GM12878 (cell line): ENCODE measurements at regions not wholly inside any gene's neighbourhood (a gene's known extent, or its start where the extent isn't known, plus 50 kb on each side); places are given as distances from the start of the nearest gene placed in this dataset.
A peak's percentile ranks its signal among the peaks of the same experiment; 100 is the strongest.

ENCODE experiments used
- ATAC-seq: fragments of 200-7000 bp; cut with Tn5 transposase; 3 replicates; pipeline ENCODE4 v1.9.1; 2020; ENCODE audit warnings: mild to moderate bottlenecking, moderate library complexity
- BruUV-seq: library from RNA; stranded (reverse); fragments of 400-500 nt; replicated peaks from 2 replicates; lab custom pipeline; 2021; lab: Mats Ljungman, UMichigan
- CTCF ChIA-PET: fragments of 300-600 bp; sonication (Branson Sonifier 250); formaldehyde crosslinking; extraction: SDS; loops from one replicate; lab custom pipeline; 2021; ENCODE audit warnings: inconsistent platforms; lab: Yijun Ruan, JAX
- POLR2A ChIA-PET: fragments of 350-600 bp; formaldehyde crosslinking; extraction: SDS; loops from one replicate; lab custom pipeline; 2021; ENCODE audit warnings: inconsistent platforms; lab: Charles Lee
- RAD21 ChIA-PET: fragments of 300-600 bp; sonication (Branson Sonifier 250); formaldehyde crosslinking; loops from one replicate; lab custom pipeline; 2023; ENCODE audit warnings: antibody characterized with exemption; ENCODE audit not compliant: unreplicated experiment; lab: Charles Lee
- SMC1A ChIA-PET: fragments of 300-600 bp; sonication (Branson Sonifier 250); formaldehyde crosslinking; loops from one replicate; lab custom pipeline; 2023; ENCODE audit not compliant: unreplicated experiment, uncharacterized antibody; lab: Charles Lee
- DNase-seq: peaks from one replicate; pipeline ENCODE4 v3.0.0-alpha.2; 2011; ENCODE audit warnings: low read depth, low spot score
- FAIRE-seq: peaks from 3 replicates; lab custom pipeline; 2011; peaks lifted over from hg19 to GRCh38; lab: Jason Lieb, UNC
- H2AFZ ChIP-seq: 2 replicates; pipeline ENCODE4 v1.6.0; 2011; ENCODE audit warnings: low read depth, low read length, control low read depth; ENCODE audit not compliant: control insufficient read depth
- H3K27ac ChIP-seq: 2 replicates; pipeline ENCODE4 v1.5.1; 2011; ENCODE audit warnings: control low read depth; ENCODE audit not compliant: control insufficient read depth, insufficient read depth
- H3K27me3 ChIP-seq, 2 experiments: replicated peaks in 1 of 2; 2 replicates each; pipeline versions ENCODE4 v1.6.0 to v1.6.1; 2011; ENCODE audit warnings: low read length in 1 of 2; ENCODE audit not compliant: control insufficient read depth in 2 of 2, insufficient read depth in 2 of 2
- H3K36me3 ChIP-seq, 2 experiments: 2 replicates each; pipeline ENCODE4 v1.5.1; 2011; ENCODE audit warnings: low read length in 1 of 2; ENCODE audit not compliant: control insufficient read depth in 2 of 2, insufficient read depth in 2 of 2
- H3K4me1 ChIP-seq: 2 replicates; pipeline ENCODE4 v1.6.1; 2011; ENCODE audit warnings: mild to moderate bottlenecking, low read length, moderate library complexity, mixed read lengths; ENCODE audit not compliant: control insufficient read depth, insufficient read depth
- H3K4me2 ChIP-seq: 2 replicates; pipeline ENCODE4 v1.6.0; 2011; ENCODE audit warnings: control low read depth; ENCODE audit not compliant: control insufficient read depth, insufficient read depth
- H3K4me3 ChIP-seq: fragments of 200-600 bp; sonication (generic); 2 replicates; pipeline ENCODE4 v1.5.1; 2016
- H3K79me2 ChIP-seq: 2 replicates; pipeline ENCODE4 v1.6.0; 2011; ENCODE audit warnings: low read length; ENCODE audit not compliant: control insufficient read depth, insufficient read depth
- H3K9ac ChIP-seq: 2 replicates; pipeline ENCODE4 v1.8.0; 2011; ENCODE audit warnings: low read length, control low read depth, mixed read lengths; ENCODE audit not compliant: control insufficient read depth, insufficient read depth
- H3K9me3 ChIP-seq: replicated peaks from 3 replicates; pipeline ENCODE4 v1.5.1; 2011; ENCODE audit warnings: mild to moderate bottlenecking, low read length; ENCODE audit not compliant: control insufficient read depth, insufficient read depth
- H4K20me1 ChIP-seq: 2 replicates; pipeline ENCODE4 v1.6.0; 2011; ENCODE audit not compliant: control insufficient read depth, insufficient read depth
- MTA2 ChIP-seq: fragments of 450-650 bp; IDR thresholded peaks from 2 replicates; pipeline ENCODE4 v1.6.1; 2016; ENCODE audit warnings: low read depth, mild to moderate bottlenecking, moderate library complexity
- RAD51 ChIP-seq: fragments of 450-650 bp; IDR thresholded peaks from 2 replicates; pipeline ENCODE4 v1.6.1; 2016; ENCODE audit warnings: moderate library complexity, mild to moderate bottlenecking, inconsistent platforms
- WGBS: methylation state at CpG from one replicate; pipeline ENCODE4 v1.1.6; 2016; ENCODE audit warnings: low lambda C conversion rate; ENCODE audit not compliant: insufficient replicate concordance, insufficient coverage; ENCODE audit errors: missing lambda C conversion rate; 5-methylcytosine and 5-hydroxymethylcytosine counted together
- in situ Hi-C: fragments of 300-500 bp; cut with MboI; formaldehyde crosslinking; loops from 9 replicates; pipeline ENCODE4 v1.14.3; 2018; ENCODE audit warnings: mixed read lengths
- intact Hi-C: fragments of 100-400 bp; cut with micrococcal nuclease; formaldehyde crosslinking; loops from one replicate; pipeline ENCODE4 v1.14.2; 2022; ENCODE audit not compliant: unreplicated experiment
- TF ChIP-seq, protein P1 (sequence below): fragments of 450-650 bp; IDR thresholded peaks from 2 replicates; pipeline ENCODE4 v1.6.1; 2017; ENCODE audit warnings: mild to moderate bottlenecking, moderate library complexity
- TF ChIP-seq, protein P2 (sequence below): IDR thresholded peaks from 2 replicates; pipeline ENCODE4 v1.6.1; 2012; ENCODE audit warnings: low read depth, low read length, improper control_type of control experiment

DNA sequence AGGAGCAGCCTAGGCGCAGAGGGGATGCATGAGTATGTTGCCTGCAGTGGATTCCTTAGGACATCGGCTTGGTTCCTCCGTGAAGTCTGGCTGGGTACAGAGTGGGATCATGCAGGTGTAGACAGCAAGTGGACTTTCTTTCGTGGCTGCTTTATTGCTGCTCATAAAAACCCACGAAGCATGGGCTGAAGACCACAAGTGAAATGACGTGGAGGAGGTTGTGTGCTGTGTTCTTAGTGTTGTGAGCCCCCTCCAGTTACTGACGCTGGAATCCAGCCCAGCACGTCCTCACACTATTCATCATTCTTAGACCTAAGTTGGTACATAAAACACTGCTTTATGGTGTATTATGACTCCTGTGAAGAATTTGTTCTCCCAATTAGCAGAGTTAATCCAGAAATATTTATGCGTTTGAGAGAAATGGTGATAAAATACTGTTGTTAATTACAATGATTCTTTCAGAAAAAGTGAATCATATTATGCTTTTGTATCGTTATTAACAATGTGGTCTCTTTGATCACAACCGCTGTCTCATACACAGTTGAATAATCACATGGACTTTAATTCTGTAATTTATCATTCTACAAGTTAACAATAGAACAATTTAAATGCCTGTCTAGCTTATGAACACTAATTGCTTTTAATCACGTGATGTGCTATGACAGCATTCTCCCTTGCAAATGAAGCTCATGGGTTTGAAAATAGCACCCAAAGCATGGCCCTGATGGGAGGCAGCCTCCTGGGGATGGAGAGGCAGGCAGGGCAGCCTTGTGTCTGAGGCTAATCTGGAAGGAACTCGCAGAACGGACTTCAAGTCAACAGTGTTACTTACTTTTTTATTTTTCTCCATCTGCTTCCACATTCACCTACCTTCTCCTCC is 233.9 kb upstream of the SYNDIG1 start:
- FAIRE-seq: no peak
- CTCF ChIA-PET: no interaction called here
- intact Hi-C loops: no loop called here

More for the DNA sequence above, 233.9 kb upstream of the SYNDIG1 start:
- SMC1A ChIA-PET: no interaction called here
- in situ Hi-C loops: no loop called here
- RAD21 ChIA-PET: no interaction called here
- Histone ChIP-seq H3K4me2 (no peak overlapping the region), H2AFZ (no peak overlapping the region), H3K27me3 (no peaks in the 10 kb centered on the region; a peak in 1 of 4 replicates), H3K79me2 (no peaks in the 10 kb centered on the region), H3K27ac (no peak overlapping the region), H3K4me3 (no peak overlapping the region), H3K9me3 (no peaks in the 10 kb centered on the region), H4K20me1 (no peaks in the 10 kb centered on the region), H3K4me1 (no peaks in the 10 kb centered on the region), H3K9ac (no peak overlapping the region), H3K36me3 (no peaks in the 10 kb centered on the region)
- POLR2A ChIA-PET: no interaction called here
- ATAC-seq: no peak
- 28% methylated on average over 14 of the region's 14 CpGs for WGBS
- TF ChIP-seq, protein P1, sequence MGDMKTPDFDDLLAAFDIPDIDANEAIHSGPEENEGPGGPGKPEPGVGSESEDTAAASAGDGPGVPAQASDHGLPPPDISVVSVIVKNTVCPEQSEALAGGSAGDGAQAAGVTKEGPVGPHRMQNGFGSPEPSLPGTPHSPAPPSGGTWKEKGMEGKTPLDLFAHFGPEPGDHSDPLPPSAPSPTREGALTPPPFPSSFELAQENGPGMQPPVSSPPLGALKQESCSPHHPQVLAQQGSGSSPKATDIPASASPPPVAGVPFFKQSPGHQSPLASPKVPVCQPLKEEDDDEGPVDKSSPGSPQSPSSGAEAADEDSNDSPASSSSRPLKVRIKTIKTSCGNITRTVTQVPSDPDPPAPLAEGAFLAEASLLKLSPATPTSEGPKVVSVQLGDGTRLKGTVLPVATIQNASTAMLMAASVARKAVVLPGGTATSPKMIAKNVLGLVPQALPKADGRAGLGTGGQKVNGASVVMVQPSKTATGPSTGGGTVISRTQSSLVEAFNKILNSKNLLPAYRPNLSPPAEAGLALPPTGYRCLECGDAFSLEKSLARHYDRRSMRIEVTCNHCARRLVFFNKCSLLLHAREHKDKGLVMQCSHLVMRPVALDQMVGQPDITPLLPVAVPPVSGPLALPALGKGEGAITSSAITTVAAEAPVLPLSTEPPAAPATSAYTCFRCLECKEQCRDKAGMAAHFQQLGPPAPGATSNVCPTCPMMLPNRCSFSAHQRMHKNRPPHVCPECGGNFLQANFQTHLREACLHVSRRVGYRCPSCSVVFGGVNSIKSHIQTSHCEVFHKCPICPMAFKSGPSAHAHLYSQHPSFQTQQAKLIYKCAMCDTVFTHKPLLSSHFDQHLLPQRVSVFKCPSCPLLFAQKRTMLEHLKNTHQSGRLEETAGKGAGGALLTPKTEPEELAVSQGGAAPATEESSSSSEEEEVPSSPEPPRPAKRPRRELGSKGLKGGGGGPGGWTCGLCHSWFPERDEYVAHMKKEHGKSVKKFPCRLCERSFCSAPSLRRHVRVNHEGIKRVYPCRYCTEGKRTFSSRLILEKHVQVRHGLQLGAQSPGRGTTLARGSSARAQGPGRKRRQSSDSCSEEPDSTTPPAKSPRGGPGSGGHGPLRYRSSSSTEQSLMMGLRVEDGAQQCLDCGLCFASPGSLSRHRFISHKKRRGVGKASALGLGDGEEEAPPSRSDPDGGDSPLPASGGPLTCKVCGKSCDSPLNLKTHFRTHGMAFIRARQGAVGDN: no peak
- TF ChIP-seq MTA2 (peak; percentile 51; the same call in 1 of the 2 replicates), RAD51 (peak; percentile 47; the same call in 1 of the 2 replicates)
- TF ChIP-seq, protein P2, sequence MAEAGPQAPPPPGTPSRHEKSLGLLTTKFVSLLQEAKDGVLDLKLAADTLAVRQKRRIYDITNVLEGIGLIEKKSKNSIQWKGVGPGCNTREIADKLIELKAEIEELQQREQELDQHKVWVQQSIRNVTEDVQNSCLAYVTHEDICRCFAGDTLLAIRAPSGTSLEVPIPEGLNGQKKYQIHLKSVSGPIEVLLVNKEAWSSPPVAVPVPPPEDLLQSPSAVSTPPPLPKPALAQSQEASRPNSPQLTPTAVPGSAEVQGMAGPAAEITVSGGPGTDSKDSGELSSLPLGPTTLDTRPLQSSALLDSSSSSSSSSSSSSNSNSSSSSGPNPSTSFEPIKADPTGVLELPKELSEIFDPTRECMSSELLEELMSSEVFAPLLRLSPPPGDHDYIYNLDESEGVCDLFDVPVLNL: no peak
- no TSS peak for BruUV-seq
- no peak for DNase-seq
